ENCODE measurements at regions not wholly inside any gene's neighbourhood (a gene's known extent, or its start where the extent isn't known, plus 50 kb on each side); places are given as distances from the start of the nearest gene placed in this dataset.

GRCh38 chr3:46112984-46113383 lies 85.7 kb upstream of the XCR1 start:
- DNase-seq: no peak

GRCh38 chr3:46112296-46112695 lies 85.0 kb upstream of the XCR1 start:
- DNase-seq: no peak

GRCh38 chr3:46110701-46111493 lies 83.6 kb upstream of the XCR1 start:
- peak; percentile 12 for DNase-seq

GRCh38 chr3:46107682-46108081 lies 80.4 kb upstream of the XCR1 start:
- no peak for DNase-seq

- no peak for DNase-seq
Measured at GRCh38 chr3:46105306-46105919, 78.1 kb upstream of the XCR1 start.

- DNase-seq: no peak
Measured at GRCh38 chr3:46104706-46105105, 77.4 kb upstream of the XCR1 start.

GRCh38 chr3:46102780-46103130 lies 75.5 kb upstream of the XCR1 start:
- no peak for DNase-seq

GRCh38 chr3:46102059-46102779 lies 74.9 kb upstream of the XCR1 start:
- no peak for DNase-seq

GRCh38 chr3:46100812-46101211 lies 73.5 kb upstream of the XCR1 start:
- DNase-seq: no peak

- no peak for DNase-seq
Measured at GRCh38 chr3:46098319-46098761, 71.1 kb upstream of the XCR1 start.

- DNase-seq: no peak
Measured at GRCh38 chr3:46097691-46098241, 70.5 kb upstream of the XCR1 start.

GRCh38 chr3:46096781-46097180 lies 69.5 kb upstream of the XCR1 start:
- DNase-seq: no peak

- DNase-seq: no peak
Measured at GRCh38 chr3:46096336-46096735, 69.1 kb upstream of the XCR1 start.

GRCh38 chr3:46095307-46095706 lies 68.0 kb upstream of the XCR1 start:
- DNase-seq: no peak

- no peak for DNase-seq
Measured at GRCh38 chr3:46094506-46094905, 67.2 kb upstream of the XCR1 start.

GRCh38 chr3:46093966-46094365 lies 66.7 kb upstream of the XCR1 start:
- no peak for DNase-seq

GRCh38 chr3:46093327-46093942 lies 66.2 kb upstream of the XCR1 start:
- DNase-seq: no peak

GRCh38 chr3:46092702-46093080 lies 65.4 kb upstream of the XCR1 start:
- DNase-seq: no peak

- DNase-seq: no peak
Measured at GRCh38 chr3:46091741-46092701, 64.7 kb upstream of the XCR1 start.

- DNase-seq: no peak
Measured at GRCh38 chr3:46091046-46091445, 63.8 kb upstream of the XCR1 start.

- DNase-seq: no peak
Measured at GRCh38 chr3:46090161-46090591, 62.9 kb upstream of the XCR1 start.

Data from dermis blood vessel endothelial cell (primary cell).